HuH-7 (cell line): ENCODE measurements at regions not wholly inside any gene's neighbourhood (a gene's known extent, or its start where the extent isn't known, plus 50 kb on each side); places are given as distances from the start of the nearest gene placed in this dataset.
"Not testable (repeated sequence)": the region's sequence is repeated elsewhere in the genome, so short reads cannot be mapped to it uniquely, and the experiment has no call there.

Experiments used
- DNase-seq: peaks from one replicate; pipeline ENCODE4 v3.0.0; 2011; ENCODE audit warnings: low spot score

- DNase-seq, result not testable (repeated sequence)
Measured at GRCh38 chr7:101679653-101680173, 50.6 kb upstream of the MYL10 start.

DNA sequence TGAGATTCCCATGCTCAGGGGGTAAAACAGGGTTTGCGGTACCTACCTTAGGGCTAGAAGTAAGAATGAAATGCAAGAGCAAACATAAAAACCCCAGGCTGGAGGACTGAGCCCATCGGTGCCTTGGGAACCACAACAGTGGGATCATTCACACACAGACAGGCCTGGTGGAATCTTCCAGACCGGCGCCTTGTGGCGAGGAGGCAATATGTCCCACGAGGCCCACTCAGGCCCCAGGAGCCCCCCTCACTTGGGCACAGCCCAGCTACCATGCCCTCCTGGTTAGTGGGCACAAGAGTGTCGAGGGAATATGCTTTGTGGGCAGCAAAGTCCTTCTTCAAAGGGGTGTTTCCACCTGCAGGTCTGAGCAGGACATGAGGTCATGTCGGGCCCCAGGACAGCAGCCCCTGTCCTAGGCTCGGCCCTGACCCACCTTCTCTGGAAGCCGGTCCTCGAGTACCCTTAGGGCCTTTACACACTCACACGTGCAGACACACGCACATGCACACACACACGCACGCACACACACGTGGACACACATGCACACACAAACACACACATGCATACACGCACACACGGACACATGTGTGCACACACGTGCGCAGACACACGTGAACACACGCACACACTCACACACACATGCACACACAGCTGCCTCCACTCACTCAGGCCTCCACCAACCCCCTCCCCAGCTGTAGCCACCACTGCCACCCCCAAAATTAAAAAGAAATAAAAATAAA lies 51.5 kb upstream of the MYL10 start:
- DNase-seq, result no peak

DNA sequence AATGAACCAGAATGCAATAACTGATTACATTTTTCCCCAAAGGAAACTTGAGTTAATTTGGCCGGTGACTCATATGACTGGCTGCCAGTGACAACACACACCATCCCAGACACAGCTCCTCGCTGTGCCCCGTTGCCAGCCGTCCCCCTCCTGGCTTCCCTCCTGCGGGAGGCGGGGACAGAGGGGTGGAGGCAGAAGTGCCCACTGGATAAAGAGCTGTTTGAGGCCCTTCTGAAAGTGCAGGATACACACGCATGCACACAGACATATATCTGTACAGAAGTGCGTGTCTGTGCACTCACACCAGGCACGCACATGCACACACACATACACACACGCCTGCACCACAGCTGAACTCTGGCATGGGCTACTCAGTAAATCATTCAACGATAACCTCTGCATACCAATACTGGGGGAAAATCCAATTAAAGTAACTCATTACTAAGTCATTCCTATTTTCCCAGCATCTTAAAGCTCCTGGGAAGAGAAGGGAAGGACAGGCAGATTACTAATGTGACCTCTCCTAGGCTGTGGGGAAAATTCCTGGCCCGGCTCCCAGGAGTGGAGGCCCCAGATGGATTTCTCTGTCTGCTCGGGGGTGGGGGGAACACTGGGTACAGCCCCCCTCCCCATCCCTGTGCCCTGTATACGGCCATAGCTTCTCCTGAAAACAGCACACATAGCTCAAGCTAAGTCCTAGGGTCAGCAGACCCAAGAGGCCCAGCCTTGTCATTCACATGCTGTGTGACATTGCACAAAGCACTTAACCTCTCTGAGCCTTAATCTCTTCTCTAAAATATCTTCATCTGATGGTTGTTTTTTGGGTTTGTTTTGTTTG lies 52.3 kb upstream of the MYL10 start:
- DNase-seq, result no peak

GRCh38 chr7:101684983-101685330 lies 55.9 kb upstream of the MYL10 start:
- DNase-seq, result no peak

DNA sequence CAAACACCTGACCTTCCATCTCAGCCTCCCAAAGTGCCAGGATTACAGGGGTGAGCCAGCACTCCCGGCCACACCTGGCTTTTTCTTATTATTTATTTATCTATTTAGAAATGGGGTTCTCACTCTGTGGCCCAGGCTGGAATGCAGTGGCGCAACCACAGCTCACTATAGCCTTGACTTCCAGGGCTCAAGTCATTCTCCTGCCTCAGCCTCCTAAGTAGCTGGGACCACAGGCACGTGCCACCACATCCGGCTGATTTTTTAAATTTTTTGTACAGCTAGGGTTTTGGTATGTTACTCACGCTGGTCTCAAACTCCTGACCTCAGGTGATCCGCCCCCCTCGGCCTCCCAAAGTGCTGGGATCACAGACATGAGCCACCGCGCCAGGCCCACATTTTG lies 56.9 kb upstream of the MYL10 start:
- no peak for DNase-seq

- no peak for DNase-seq
Measured at GRCh38 chr7:101687081-101687480, 58.0 kb upstream of the MYL10 start.

GRCh38 chr7:101687791-101688182 lies 58.7 kb upstream of the MYL10 start:
- DNase-seq, result no peak

DNA sequence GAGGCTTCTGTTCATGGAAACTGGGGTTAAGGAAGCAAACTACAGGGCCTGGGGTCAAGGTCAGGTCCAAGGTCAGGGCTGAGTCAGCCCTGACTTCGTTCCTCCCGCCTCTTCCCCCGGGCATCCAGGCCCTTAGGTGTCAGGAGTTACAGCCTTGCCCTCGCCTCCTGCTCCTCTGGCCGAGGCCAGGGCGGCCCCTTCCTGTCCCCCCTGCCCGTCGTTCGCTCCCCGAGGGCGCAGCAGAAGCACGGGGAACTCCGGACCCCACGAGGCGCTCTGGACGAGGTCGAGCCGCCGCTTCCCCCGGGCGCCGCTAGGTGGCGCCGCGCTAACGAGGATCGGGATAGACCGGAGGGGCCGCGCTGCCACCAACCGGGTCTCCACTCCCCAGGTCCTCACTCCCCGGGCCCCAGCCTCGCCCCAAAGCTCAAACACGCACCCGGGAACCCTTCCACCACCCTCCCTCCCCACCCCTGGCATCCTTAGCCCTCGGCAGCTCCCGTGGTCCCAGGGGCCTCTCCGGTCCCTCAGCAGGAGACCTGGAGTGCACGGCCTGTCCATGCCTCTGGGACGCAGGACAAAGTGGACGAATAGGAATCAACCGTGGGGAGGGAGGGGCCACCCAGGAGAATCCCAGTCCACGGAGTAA lies 59.2 kb upstream of the MYL10 start:
- peak; percentile 91 for DNase-seq

GRCh38 chr7:101688995-101689907 lies 60.2 kb upstream of the MYL10 start:
- DNase-seq, result no peak

DNA sequence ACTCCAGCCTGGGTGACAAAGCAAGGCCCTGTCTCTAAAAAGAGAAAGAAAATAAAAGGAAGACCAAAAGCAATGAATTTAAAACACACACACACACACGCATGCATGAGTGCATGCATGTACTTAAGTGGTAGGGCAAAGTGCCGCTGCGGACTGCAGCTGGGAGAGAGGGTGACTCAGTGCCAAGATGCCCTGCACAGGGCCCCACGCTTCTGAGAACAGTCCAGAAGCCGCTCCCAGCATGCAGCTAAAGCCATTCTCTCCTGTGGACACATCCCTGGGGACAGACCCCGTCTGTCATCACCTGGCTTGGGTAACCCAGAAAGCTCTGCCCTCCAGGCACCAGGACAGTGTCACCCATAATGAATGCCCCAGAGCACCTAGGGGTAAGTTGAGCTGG lies 61.0 kb upstream of the MYL10 start:
- DNase-seq, result no peak

DNA sequence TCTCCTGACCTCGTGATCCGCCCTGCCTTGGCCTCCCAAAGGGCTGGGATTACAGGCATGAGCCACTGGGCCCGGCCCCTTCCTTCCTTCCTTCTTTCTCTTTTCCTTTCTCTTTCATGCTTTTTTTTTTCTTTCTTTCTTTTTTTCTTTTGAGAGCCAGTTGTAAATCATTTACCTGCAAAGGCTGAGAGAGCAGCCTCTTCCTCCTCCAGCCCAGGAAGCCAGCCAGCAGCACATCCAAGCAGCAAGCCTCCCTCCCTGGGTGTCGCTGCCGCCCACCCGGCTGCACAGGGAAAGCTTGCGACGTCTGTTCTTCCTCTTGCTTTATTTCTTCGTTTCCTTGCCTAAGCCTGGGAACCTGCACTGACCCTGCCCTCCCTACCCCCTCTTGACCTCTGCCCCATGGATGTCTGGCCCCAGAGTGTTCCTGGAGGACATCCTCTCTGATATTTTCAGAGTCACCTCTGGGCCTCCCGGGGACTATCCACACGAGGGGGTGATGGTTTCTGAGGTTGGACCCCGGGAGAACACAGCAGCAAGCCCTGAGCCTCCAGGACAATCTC lies 62.8 kb upstream of the MYL10 start:
- DNase-seq, result peak; percentile 83

DNA sequence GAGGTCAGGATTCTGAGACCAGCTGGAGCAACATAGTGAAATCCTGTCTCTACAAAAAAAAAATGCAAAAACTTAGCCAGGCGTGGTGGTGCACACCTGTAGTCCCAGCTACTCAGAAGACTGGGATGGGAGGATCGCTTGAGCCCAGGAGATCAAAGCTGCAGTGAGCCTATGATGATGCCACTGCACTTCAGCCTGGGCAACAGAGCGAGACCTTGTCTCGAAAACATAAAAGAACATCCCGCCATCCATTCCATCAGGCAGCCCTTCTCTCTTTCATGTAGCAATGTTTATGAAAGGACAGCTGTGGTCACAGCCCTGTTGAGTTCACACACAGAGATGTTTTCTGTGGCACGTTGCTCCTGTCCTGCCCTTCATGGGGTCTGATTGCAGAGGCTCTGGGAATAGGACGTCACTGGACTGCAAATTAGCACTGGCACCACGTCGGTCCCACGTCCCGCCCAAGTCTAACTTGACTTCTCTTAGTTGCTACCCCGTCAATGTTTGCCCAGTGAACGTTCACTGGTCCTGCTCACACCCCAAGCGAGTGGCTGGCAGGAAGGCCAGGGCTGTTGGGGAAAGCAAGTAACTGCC lies 64.5 kb upstream of the MYL10 start:
- DNase-seq, result no peak

DNA sequence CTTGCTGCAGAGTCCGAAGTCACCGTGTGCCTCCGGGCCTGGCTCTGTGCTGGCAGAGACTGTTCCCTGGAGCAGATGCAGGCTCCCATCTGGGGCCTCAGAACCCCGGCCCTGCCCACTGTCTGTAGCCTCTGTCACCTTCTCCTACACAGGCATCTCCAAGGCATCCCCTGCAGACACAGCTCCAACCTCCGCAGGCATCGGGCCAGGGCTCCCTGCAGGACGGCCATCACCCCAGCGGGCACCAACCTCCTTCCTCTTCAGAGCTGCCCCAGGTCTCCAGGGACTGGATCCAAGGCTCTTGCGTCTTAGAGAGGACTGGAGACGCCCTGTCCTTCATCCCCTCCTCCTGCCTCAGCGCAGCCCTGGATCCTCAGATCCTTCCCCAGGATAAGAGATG lies 69.9 kb upstream of the MYL10 start:
- no peak for DNase-seq

GRCh38 chr7:101699399-101699798 lies 70.3 kb upstream of the MYL10 start:
- DNase-seq, result no peak

- DNase-seq, result no peak
Measured at GRCh38 chr7:101699881-101700823, 71.1 kb upstream of the MYL10 start.

- DNase-seq, result no peak
Measured at GRCh38 chr7:101701153-101701794, 72.2 kb upstream of the MYL10 start.

GRCh38 chr7:101702362-101702850 lies 73.3 kb upstream of the MYL10 start:
- peak; percentile 73 for DNase-seq

DNA sequence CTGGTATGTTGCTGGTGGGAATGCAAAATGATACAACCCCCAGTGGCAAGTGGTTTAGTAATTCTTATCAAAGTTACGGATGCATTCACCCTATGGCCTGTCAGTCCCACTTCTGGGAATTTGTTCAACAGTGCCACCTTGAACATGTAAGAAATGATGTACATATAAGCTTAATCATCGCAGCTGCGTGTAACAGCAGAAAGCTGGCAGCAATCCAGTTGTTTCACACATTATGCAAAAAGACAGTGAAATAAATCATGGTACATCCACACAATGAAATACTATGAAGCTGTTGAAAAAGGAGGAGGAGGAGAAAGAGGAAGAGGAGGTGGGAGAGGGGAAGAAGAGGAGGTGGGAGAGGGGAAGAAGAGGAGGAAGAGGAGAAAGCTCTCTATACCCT lies 76.2 kb upstream of the MYL10 start:
- DNase-seq, result no peak

DNA sequence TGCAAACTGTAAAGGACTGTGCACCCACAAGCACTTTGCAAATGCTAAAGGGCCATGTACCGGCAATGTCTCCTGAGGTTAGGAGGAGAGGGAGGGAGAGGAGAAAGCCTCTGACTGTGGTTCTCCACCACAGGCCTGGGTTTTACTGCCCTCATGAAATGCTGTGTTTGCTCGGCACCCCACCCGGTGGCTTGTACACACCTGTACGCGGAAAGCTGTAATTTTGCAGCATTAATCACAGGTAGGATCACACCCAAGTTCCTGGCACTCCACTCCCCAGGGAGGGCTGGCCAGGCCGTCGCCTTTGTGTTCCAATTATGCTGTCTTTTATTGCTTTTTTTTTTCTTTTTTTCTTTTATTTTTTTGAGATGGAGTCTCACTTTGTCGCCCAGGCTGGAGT lies 78.5 kb upstream of the MYL10 start:
- no peak for DNase-seq
